NCI-H187 (cell line): ENCODE measurements at regions not wholly inside any gene's neighbourhood (a gene's known extent, or its start where the extent isn't known, plus 50 kb on each side); places are given as distances from the start of the nearest gene placed in this dataset.

Experiments
- DNase-seq, 2 experiments: peaks; one replicate each; lab custom pipeline; 2025; lab: John Stamatoyannopoulos, UW

DNA sequence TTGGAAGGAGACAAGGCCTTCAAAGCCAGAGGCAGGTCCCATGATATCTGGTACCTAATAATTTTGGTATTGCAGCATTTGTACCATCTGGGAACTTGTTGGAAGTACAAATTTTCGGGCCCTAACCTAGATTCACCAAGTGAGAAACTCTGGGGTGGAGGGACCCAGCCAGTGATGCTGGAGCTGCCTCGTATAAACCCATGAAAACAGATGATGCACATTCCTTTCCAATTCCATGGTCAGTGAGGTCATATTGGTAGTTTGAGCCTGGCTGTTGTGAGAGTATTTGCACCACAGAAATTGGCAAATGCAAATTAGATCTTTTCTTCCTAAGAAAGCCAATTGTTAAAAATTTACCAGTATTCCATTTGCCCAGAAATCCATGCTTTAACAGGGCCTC, 269.6 kb upstream of the PLXNA2 start:
- DNase-seq = no peak

DNA sequence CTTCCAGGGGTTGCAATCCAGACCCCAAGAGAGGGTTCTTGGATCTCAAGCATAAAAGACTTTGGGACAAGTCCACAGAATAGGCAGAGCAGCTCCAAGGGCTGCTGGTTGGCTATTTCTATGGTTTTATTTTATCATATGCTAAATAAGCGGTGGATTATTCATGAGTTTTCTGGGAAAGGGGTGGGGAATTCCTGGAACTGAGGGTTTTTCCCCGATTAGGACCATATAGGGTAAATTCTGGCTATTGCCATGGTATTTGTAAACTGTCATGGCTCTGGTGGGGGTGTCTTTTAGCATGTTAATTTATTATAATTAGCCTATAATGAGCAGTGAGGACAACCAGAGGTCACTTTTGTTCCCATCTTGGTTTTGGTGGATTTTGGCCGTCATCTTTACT, 270.9 kb upstream of the PLXNA2 start:
- DNase-seq = no peak

DNA sequence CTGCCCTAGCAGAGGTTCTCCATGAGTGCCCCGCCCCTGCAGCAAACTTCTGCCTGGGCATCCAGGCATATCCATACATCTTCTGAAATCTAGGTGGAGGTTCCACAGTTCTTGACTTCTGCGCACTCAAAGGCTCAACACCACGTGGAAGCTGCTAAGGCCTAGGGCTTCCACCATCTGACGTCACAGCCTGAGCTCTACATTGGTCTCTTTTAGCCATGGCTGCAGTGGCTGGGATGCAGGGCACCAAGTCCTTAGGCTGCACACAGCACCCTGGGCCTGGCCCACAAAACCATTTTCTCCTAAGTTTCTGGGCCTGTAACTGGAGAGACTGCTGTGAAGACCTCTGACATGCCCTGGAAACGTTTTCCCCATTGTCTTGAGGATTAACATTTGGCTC, 272.6 kb upstream of the PLXNA2 start:
- DNase-seq = no peak

DNA sequence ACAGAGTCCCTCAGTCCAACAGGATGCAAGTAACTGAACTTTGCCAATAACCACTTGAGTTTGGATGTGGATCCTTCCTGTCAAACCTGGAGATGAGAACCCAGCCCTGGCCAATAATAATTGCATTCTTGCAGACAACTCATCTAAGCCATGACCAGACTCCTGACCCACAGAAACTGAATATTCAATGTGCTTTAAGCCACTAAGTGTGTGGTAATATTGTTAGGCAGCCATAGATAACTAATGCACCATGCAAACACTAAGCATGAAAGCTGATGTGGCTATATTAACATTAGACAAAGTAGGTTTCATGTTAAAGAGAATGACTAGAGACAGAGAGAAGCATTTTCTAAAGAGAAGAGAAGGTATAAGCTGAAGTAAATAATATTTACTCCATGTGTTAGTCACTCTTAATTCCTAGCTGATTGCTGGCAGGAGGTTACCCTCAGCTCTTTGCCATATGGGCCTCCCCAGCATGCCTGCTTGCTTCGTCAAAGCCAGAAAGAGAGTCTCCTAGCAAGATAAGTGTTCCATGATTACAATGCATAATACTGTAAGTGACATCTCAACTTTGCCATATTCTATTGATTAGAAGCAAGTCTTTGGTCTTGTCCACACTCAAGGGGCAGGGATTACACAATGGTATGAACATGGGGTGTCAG, 276.4 kb upstream of the PLXNA2 start:
- DNase-seq = no peak

DNA sequence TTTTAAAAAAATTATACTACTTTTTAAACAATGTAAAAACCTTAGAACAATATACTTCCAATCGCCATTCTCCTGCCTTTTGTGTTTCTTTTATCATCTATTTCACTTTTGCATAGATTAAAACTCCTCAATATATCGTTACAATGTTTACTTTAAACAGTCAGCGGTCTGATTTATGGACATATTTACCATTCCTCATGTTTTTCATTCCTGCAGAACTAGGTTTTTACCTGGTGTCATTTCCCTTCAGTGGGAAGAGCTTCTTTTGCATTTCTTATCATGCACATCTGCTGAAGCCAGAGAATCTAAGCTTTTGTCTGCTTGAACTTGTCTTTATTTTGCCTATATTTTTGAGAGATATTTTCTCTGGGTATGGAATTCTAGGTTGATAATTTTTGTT, 277.4 kb upstream of the PLXNA2 start:
- DNase-seq = no peak

DNA sequence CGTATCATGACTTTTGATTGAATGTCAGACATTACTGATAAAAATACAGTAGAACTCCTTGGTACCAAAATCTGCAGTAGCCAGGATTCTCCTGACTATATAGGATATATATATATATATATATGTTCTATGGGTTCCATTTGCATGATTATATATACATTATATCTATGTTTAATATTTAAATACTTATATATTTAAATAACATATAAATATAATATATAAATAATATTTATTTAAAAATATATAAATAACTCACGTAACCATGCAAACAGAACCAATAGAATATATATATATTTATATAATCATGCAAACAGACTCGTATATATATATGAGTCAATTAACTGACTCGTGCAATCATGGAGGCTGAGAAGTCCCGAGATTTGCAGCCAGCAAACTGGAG, 278.8 kb upstream of the PLXNA2 start:
- DNase-seq = no peak

DNA sequence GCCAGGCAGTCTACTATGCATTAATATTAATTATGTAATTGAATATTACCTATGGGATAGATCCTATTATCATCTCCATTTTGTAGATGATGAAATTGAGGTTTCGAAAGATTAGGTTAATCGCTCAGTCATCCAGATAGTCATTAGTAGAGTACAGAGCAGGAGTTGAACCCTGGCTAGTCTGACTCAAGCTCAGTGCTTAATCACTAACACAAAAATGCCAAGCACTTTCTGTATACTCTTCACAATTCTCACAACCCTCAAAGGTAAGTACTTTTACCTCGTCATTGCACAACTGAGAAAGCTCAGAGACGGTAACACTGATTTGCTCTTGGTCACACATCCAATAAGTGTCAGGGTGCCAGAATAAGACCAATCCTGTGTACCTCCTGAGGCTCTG, 280.2 kb upstream of the PLXNA2 start:
- DNase-seq = no peak

DNA sequence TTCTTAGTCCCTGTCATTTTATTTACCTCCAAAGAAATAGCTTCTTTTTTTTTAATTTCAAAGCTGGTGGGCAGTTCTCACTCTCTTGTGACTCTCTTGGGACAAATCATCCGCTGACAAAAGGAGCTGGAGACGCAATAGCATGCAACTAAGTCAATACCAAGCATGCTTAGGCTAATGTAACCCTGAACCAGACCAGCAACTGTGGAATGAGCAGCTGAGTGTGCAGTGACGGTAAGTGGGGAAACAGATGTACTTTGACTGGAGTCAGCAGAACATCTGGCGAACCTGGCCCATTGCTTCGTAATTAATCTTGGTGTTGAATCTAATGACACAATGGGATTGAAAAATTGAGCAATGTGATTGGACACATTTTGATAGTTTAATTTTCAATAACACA, 280.7 kb upstream of the PLXNA2 start:
- DNase-seq = no peak

DNA sequence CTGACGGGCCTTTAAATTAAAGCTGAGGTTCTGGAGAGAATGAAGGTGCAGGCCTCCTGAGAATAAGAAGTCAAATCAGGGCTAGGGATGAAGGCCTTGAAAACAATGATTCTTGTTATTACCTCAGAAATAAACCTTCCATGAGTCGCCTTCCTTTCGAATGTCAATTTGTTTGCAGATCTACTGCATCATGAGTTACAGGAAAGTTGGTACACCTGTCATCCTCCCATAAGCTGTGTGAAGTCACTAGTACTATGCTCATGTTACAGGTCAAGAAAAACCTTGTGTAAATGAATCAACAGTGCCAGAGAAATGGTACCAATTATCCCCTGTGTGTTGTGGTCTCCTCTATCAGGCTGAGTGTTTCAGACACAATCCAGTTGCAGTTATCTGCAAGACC, 281.2 kb upstream of the PLXNA2 start:
- no peak for DNase-seq

DNA sequence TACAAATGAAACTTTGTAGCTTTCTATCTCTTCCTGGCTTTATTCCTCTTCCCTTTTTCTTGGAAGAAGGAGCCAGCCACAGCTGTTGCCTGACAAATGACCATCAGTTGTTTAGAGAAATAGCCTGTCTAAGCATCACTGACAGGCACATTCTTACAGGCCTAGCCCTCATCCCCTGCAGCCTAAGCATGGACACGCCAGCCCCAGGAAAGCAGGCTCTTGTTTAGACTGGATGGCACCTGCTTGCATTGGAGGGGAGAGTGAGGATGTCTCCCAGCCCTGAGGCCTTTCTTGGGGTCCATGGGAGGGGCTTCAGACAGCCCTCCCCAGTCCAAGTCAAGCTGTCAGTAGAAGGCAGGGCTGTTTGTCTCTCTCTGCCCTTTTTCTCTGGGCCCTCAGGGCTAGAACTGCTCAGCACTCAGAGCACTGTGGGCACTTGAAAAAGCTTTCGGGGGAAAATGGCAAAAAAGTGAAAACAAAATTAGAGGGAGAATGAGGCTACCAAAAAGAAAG, 282.5 kb upstream of the PLXNA2 start:
- DNase-seq = no peak

DNA sequence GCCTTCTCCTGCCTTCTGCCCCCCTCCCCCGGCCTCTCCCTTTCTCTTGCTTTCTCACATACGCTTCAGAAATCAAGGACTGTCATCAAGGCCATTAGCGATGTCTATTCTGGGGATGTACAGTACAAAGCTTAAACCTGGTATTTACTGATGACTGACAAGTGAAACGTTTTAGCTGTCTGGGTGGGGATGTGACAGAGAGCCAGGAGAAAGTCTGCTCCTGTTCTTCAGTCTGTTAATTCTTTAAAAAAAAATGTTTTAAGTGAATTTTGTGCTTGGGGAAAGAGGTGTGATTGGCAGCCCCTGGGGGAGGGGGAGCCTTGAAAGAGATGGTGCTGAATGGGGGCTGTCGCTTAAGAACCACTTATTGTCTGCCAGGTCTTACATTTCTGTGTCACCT, 283.0 kb upstream of the PLXNA2 start:
- DNase-seq = no peak

DNA sequence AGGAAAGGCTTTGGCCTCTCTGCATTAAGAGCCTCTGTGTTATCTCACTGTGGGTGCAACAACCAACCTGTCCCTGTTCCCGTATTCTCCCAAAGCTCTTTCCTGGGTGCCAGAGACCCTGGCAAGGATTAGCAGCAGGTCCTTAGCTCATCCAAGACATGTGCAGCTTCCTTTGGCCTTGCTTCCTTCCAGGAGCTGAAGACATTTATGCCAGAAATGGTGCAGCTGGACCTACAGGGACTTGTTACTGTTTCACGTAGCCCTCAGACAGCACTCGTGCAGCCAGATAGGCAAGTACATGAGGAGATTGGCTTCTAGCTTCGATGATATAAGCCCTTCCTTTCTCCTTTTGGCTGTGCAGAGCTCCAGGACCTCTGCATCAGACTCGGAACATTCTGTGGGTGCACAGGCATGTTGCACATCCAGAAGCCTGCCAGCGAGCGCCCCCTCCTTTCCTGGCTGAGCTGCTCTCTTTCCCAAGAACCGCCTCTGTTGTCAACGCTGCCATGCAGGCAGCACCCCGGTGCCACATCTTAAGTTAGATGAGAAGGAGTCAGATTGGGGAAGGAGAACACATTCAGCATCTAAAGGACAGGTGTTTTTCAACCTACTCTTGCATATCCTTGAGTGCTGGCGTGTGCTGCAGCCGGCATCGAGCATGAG, 284.5 kb upstream of the PLXNA2 start:
- no peak for DNase-seq

DNA sequence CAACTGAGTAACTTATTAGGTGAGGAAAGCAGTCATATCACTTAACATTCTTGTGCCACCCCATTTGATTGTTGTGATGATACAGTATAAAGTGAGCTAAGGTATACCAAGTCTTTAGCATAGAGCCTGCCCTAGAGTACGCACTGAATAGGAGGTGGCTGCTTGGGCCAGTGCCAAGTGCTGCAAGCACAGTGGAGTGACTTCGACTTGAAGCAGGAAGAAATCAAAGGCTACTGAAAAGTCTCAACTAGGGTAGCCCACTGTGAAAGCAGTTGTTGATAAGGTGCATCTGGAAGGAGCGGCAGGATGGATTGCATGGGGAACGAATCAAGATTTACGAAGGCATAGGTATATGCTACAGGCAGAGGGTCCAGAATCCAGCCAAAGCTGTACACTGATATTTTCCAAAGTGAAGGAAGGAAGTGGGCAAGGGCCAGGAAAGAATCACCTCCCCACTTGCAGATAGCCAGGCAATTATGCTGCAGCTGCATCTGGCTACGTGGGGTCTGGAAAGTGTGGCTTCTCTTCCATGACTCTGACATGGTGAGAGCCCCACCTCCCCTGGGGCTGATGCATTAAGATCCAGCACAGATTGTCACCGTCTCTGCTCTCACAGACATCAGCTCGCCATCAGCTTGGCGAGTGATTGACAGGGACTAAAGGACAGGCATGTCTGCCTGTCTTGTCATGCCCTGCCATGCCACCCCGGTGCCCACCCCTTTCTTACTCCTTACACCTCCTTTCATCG, 287.0 kb upstream of the PLXNA2 start:
- DNase-seq = no peak

DNA sequence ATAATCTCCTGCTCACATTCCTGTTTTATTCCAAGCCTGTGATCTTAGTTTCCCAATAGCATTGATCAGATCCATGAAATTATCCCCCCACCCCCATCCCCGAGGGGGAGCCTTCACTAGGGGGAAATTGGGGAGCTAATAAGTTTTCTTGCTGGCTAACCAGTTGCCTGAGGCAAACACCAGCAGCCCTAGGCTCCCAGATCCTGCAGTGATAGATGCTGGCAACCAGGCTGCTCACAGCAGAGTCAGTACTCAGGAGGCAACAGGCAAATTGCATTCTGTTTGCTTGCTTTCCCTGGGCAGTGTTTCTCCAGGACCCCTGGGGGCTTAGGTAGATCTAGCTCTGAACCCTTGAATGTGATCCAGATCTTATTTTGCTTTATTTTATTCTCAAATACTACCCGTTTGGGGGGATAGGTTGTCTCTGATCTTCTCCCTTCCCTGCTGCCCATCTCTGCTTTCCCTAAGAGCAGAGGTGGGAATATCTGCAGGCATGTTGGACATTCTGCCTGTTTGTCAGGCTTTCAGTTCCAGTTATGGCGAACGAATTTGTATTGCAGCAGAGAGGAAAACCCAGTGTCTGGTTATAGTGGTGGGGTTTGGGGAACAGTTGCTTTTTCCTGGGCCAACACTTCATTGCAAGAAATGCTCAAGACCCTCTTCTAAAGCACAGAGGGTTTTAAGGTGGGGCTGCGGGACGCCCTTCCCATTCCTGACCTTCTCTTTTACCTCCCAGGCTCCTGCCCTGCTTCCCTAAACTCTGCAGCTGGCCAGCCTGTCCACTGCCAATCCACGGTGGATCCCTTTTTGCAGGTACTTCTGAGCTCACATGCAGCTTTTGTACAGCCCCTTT, 289.8 kb upstream of the PLXNA2 start:
- DNase-seq = no peak

DNA sequence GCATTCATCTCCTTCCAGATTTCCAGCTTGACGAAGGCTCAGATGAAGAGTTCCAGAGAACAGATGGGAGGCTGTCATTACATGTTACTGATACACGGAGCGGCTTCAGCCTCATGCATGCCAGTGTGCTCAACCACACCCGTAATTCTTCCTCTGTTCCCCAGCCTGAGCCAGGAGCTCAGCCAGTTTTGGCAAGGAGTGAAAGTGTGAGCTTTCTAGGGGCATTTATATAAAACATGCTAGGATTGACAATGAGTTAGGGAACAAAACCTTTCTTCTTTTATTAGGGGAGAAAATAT, 290.4 kb upstream of the PLXNA2 start:
- DNase-seq = no peak

DNA sequence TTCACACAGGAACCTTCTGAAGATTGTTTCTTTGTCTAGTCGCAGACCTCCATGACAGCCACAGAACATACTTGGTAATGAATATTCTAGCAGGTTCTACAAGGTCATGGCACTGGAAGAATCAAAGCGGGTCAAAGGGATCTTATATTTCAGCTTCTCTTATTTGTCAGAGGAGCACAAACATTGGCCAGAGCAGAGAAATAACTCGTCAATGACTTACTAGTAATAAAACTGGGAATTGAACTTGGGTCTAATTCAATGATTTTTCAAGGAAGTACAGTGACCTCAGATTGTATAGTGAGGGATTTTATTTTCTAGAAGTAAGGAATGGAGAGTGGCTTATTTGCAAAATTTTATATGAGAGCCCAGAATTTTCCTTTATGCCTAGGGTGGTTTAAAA, 290.8 kb upstream of the PLXNA2 start:
- DNase-seq = no peak

DNA sequence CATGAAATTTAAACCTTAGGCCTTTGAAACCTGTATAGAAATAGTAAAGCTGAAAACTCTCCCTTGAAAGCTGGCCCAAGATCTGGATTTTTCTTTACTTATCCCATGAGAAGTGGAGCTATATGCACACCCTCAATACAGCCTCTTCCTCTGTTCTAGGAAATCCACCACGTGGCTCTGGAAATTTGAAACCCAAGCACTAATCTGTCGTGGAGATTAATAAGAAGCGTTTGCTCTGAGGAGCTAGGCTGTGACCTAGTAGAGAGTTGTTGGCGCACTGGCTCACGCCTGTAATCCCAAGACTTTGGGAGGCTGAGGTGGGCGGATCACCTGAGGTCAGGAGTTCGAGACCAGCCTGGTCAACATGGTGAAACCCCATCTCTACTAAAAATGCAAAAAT, 291.3 kb upstream of the PLXNA2 start:
- no peak for DNase-seq

DNA sequence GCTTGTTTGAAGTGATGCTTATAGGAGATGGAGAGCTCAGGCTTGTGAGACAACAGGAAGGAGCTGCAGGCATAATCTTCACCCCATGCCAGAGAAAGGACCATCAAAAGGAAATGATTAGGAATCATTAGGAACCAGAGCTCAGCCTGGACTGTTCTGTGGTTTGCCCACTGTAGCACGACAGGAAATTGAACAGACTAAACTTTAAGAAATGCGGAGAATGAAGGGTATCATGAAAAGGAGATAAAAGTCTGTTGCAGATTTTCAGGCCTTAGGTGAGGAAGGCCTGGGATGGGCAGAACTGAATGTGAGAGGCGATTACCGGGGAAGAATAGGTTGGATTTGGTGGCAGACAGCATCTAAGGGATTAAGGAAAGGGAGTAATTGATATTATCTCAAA, 292.0 kb upstream of the PLXNA2 start:
- DNase-seq = no peak

DNA sequence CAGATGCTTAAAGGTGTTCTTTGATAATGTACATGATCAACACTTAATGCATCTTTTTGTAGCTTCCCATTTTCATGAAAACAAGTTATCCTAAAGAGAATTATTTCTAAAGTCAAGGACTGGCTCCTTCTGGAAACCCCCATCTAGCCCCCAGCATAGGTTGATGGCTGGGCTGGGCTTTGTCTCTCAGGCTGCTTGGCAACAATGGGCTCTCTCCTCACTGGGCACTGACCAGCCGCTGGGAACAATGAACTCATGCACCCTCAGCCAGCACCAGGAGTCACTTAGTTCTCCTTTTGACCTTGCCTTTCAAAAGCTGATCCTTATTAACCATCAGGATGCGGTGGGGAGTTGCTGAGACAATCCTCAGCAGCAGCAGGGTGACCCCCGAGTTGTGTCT, 293.0 kb upstream of the PLXNA2 start:
- no peak for DNase-seq

DNA sequence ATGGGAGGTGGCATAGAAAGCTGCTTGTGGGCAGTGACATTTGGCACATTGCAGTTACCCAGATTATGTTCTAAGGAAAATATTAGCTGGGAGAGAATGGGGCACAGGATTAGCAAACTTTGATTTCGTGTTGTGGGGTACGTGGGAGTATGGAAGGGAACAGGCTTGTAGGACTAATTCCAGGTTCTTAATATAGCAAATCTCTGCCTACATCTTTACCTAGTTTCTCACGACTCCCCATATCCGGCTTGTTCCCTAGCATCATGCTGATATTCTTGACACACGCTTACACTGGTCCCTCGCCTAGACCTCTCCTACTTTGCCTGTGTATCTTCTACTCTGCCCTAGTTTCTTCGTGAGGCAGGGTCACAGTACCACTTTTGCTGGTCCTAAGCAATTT, 293.9 kb upstream of the PLXNA2 start:
- no peak for DNase-seq

DNA sequence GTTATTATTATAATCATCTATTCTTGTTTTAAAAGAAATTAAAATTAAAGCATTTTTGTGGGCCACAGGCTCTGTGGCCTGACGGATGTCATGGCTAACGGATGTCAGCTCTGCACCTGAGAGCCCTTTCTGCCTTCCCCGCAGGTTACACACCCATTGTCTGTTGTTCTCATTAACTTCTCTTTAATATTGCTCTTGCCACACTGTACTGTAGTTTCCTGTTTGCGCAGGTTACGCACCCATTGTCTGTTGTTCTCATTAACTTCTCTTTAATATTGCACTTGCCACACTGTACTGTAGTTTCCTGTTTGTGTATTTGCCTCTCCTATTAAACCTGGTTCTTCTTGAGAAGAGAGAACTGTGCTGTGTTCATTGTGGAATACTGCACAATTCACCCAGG, 294.4 kb upstream of the PLXNA2 start:
- no peak for DNase-seq

DNA sequence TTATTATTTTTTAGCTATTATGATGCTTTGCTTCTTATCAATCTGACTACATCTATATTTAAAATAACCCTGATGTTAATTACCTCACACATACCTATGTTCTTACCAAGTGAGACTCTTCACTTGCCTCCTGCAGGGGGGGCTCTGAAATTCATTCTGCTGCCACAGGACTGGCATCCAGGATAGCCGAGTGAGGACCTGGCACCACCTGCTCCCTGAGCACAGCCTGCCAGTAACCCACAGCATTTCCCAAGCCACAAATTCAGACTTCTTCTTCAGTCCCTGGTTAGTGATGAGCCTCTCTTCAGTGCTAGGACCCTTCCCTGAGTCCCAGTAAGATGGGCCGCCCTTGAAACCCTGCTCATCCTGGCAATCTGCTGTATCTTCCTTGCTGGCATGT, 296.5 kb upstream of the PLXNA2 start:
- DNase-seq = no peak
